ENCODE measurements at regions not wholly inside any gene's neighbourhood (a gene's known extent, or its start where the extent isn't known, plus 50 kb on each side); places are given as distances from the start of the nearest gene placed in this dataset.

GRCh38 chr18:22253676-22254075, 84.3 kb downstream of the GATA6 start:
- H3K79me2 ChIP-seq (ENCODE audit: insufficient read depth, low read length) = no peaks in the 10 kb centered on the region
- no peak overlapping the region for H2BK5ac ChIP-seq (ENCODE audit: insufficient read length, low read length)
- H2AK5ac ChIP-seq (ENCODE audit: insufficient read length, low read length) = no peak overlapping the region
- no peak overlapping the region for H2BK15ac ChIP-seq (ENCODE audit: low read depth, low read length)
- no peak overlapping the region for H2BK20ac ChIP-seq (ENCODE audit: low read depth, low read length, poor library complexity, severe bottlenecking)
- H3K9me3 ChIP-seq (ENCODE audit: control insufficient read depth, low read depth, low read length) = no peaks in the 10 kb centered on the region
- Mint-ChIP-seq H3K9me3 (no peaks in the 10 kb centered on the region), H3K4me1 (no peaks in the 10 kb centered on the region), H3K27me3 (ENCODE audit: low read depth) (peaks cover 15% of the 10 kb centered on the region; the same call in 1 of the 2 replicates), H3K36me3 (ENCODE audit: insufficient read depth in 1 of 3, low read depth in 3 of 3) (no peaks in the 10 kb centered on the region), H3K4me3 (no peak overlapping the region), H3K27ac (no peak overlapping the region; a peak in 1 of 7 replicates)
- H3T11ph ChIP-seq (ENCODE audit: low read length) = no peak overlapping the region
- H3K14ac ChIP-seq (ENCODE audit: insufficient read depth, low read length) = no peak overlapping the region
- no peak overlapping the region for H3K4me2 ChIP-seq (ENCODE audit: insufficient read depth, insufficient read length, low read length)
- no peaks in the 10 kb centered on the region for H4K20me1 ChIP-seq (ENCODE audit: control insufficient read depth, insufficient read depth, insufficient read length)
- no peak overlapping the region for H2BK12ac ChIP-seq (ENCODE audit: insufficient read length, low read depth, low read length)
- no peak overlapping the region for H2BK120ac ChIP-seq (ENCODE audit: low read depth, low read length, poor library complexity, severe bottlenecking)
- H3K23ac ChIP-seq (ENCODE audit: insufficient read length, low read depth, low read length) = no peak overlapping the region
- no peak for TF ChIP-seq CTCF (conservative IDR thresholded peaks at IDR 0.05)
- H3K23me2 ChIP-seq (ENCODE audit: insufficient read length, low read depth, low read length, poor library complexity, severe bottlenecking) = no peaks in the 10 kb centered on the region
- no peak overlapping the region for H4K5ac ChIP-seq (ENCODE audit: insufficient read length, low read depth, low read length)
- no peak for DNase-seq
- no peak overlapping the region for H4K91ac ChIP-seq (ENCODE audit: insufficient read length, low read depth, low read length)
- H3K27ac ChIP-seq (ENCODE audit: insufficient read length, low read depth, low read length) = no peak overlapping the region
- no peak overlapping the region for H3K18ac ChIP-seq (ENCODE audit: insufficient read length, low read depth, low read length)
- H3K9ac ChIP-seq (ENCODE audit: extremely low read depth, insufficient read length, low read length) = no peak overlapping the region
- H3K4me1 ChIP-seq (ENCODE audit: insufficient read depth, low read length) = no peaks in the 10 kb centered on the region; the same call in 1 of the 2 replicates
- no peak overlapping the region for H3K56ac ChIP-seq (ENCODE audit: insufficient read length, low read depth, low read length)
- H2AFZ ChIP-seq (ENCODE audit: low read length) = no peak overlapping the region
- H3K4ac ChIP-seq (ENCODE audit: low read depth, low read length) = no peak overlapping the region
- H4K8ac ChIP-seq (replicated peaks; ENCODE audit: insufficient read length, low read depth, low read length) = no peak overlapping the region
- no CpG with 5 or more reads among the region's 9 CpGs for WGBS (ENCODE audit: extremely low coverage, insufficient read length, low lambda C conversion rate)
- no peaks in the 10 kb centered on the region for H3K79me1 ChIP-seq (ENCODE audit: insufficient read depth, low read depth, low read length, poor library complexity, severe bottlenecking)
- H3K27me3 ChIP-seq (ENCODE audit: insufficient read depth, low read length) = no peaks in the 10 kb centered on the region
